ENCODE measurements at regions not wholly inside any gene's neighbourhood (a gene's known extent, or its start where the extent isn't known, plus 50 kb on each side); places are given as distances from the start of the nearest gene placed in this dataset.

GRCh38 chr6:95142661-95143335 is 434.5 kb upstream of the MANEA start:
- intact Hi-C loops (cut with micrococcal nuclease): no loop called here

- intact Hi-C loops (cut with micrococcal nuclease): no loop called here
Observed at GRCh38 chr6:95143408-95144180, 433.7 kb upstream of the MANEA start.

GRCh38 chr6:95145457-95145856 is 431.9 kb upstream of the MANEA start:
- intact Hi-C loops (cut with micrococcal nuclease): no loop called here

GRCh38 chr6:95159557-95159956 is 417.8 kb upstream of the MANEA start:
- intact Hi-C loops (cut with micrococcal nuclease): no loop called here

GRCh38 chr6:95169775-95170174 is 407.6 kb upstream of the MANEA start:
- intact Hi-C loops (cut with micrococcal nuclease): no loop called here

- intact Hi-C loops (cut with micrococcal nuclease): no loop called here
Observed at GRCh38 chr6:95175927-95176675, 401.2 kb upstream of the MANEA start.

- intact Hi-C loops (cut with micrococcal nuclease): no loop called here
Observed at GRCh38 chr6:95185874-95186273, 391.5 kb upstream of the MANEA start.

- intact Hi-C loops (cut with micrococcal nuclease): no loop called here
Observed at GRCh38 chr6:95186710-95187109, 390.6 kb upstream of the MANEA start.

GRCh38 chr6:95197590-95197989 is 379.7 kb upstream of the MANEA start:
- intact Hi-C loops (cut with micrococcal nuclease): no loop called here

GRCh38 chr6:95203153-95203754 is 374.1 kb upstream of the MANEA start:
- intact Hi-C loops (cut with micrococcal nuclease): loop anchor here (1.0 kb wide), 1 partner anchor 1856 kb away; no protein-coding TSS in a partner anchor

- intact Hi-C loops (cut with micrococcal nuclease): no loop called here
Observed at GRCh38 chr6:95204178-95204577, 373.2 kb upstream of the MANEA start.

- intact Hi-C loops (cut with micrococcal nuclease): loop anchor here (5.0 kb wide), 1 partner anchor 1444 kb away; no protein-coding TSS in a partner anchor
Observed at GRCh38 chr6:95208621-95209020, 368.7 kb upstream of the MANEA start.

GRCh38 chr6:95209074-95209473 is 368.3 kb upstream of the MANEA start:
- intact Hi-C loops (cut with micrococcal nuclease): loop anchor here (5.0 kb wide), 1 partner anchor 1443 kb away; no protein-coding TSS in a partner anchor

- intact Hi-C loops (cut with micrococcal nuclease): no loop called here
Observed at GRCh38 chr6:95216555-95216954, 360.8 kb upstream of the MANEA start.

- intact Hi-C loops (cut with micrococcal nuclease): no loop called here
Observed at GRCh38 chr6:95227351-95227750, 350.0 kb upstream of the MANEA start.

- intact Hi-C loops (cut with micrococcal nuclease): no loop called here
Observed at GRCh38 chr6:95228636-95229035, 348.7 kb upstream of the MANEA start.

GRCh38 chr6:95230071-95230740 is 347.1 kb upstream of the MANEA start:
- intact Hi-C loops (cut with micrococcal nuclease): no loop called here

- intact Hi-C loops (cut with micrococcal nuclease): no loop called here
Observed at GRCh38 chr6:95231416-95231815, 345.9 kb upstream of the MANEA start.

GRCh38 chr6:95232446-95232845 is 344.9 kb upstream of the MANEA start:
- intact Hi-C loops (cut with micrococcal nuclease): no loop called here

GRCh38 chr6:95233879-95234278 is 343.5 kb upstream of the MANEA start:
- intact Hi-C loops (cut with micrococcal nuclease): no loop called here

- intact Hi-C loops (cut with micrococcal nuclease): no loop called here
Observed at GRCh38 chr6:95240514-95240913, 336.8 kb upstream of the MANEA start.
